ENCODE measurements at regions not wholly inside any gene's neighbourhood (a gene's known extent, or its start where the extent isn't known, plus 50 kb on each side); places are given as distances from the start of the nearest gene placed in this dataset.

DNA sequence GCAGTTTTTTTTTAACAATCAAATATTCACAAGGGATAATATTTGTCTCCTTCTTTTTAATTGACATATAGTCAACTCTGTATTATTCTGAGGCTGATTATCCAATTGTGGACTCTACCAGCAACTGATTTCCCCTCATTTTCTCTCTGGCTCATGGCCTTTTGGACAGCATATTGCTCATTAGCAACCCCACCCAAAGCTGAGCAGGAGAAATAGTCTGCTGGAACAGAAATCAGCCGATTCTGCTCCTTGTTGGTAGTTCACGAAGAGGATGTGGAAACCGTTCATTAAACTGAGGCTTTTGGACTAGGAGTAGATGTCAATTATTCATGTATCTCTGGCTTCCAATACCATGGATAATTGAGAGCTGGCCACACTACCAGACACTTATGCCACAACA is 428.4 kb upstream of the INTU start:
- DNase-seq, result no peak

DNA sequence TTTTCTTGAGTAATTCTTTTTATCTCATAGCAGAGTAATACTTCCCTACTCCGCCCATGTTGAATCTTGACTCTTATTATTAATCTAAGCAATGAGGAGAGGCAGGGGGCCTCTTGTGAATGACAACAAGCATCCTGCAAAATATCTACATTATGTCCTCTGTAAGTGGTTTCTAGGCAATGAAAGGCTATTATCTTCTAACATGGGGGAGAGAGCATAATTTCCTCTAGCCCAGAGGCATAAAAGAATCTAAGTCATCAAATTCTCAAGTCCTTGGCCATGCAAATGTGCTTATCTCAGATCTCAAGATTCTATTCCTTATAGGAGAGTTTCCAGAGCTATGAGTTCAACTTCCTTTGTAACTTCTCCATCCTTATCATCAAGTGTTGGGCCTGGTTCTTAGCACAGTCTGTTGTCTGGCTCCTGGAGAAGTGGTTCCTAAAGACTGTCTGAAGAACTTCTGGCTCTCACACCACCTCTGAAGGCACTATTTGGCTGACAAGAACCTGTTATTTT is 423.1 kb upstream of the INTU start:
- DNase-seq, result no peak

DNA sequence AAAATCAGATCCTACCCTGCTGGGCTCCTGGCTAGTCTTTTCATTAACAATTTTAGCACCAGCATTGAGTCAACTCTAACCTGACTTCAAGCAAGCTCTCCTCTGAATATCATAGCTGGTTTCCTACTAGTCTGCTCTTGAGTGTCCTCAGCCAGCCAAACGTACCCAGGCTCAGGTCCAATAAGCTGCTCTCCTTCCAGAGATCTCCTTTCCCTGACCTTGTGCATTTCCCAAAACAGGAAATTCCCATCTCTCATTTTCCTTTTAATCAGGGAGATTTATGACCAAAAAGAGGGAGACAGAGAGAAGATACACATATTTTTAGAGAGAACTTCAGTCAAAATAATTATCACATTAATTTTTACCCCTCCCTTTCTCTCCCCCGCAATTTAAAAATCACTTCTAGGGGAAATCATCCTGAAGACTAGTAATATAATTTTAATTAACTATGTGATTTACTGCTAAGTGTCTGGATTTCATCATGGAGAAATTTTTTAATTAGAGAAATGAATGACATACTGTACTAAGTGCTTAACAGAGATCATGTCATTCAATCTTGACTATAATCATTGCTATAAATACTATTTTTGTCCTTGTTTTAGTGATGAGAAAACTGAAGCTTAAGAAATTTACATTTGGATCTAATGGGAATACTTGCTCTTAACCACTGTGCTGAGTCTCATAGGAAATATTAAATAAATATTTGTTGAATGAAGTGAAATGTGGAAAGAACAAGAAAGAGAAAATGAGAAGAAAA is 421.7 kb upstream of the INTU start:
- DNase-seq, result no peak

DNA sequence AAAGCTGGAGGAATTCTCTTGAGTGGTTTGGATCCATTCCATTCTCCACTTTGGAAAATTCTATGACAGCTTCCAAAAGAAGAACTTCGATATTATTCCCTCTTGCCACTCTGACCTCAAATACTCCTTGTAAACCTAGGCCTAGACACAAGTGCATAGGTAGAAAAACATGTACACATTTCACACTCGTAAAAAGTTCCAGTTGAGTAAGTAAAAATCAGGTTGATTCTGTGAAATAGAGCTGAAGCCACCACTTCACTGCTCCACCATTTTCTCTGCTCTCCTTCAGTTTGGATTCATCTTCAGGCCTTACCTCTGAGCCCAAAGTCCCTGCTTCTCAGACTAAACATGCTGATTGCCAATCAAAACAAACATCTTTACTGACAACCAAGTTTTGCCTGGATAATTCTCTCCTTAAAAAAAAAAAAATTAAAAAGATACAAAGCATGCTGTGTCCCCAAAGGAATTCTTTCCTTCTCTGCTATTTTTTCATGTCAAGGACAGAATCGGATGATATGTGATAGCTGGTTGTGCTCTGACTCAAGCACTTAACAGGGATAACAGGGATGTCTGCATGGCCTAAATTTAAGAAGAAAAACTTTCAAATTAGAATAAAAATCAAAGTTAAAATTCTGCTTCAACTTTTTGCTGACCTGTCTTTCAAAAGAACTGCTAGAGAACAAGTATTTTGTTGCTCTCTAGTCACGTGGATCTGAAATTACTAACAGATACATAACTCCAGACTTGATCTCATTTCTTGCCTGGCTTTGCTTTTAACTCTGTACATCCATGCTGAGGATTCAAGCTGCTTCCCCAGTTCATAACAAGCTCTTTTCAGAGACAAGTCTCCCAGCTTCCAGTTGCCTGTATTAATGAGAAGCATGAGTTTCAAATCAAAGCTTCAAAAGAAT is 420.9 kb upstream of the INTU start:
- DNase-seq, result no peak

DNA sequence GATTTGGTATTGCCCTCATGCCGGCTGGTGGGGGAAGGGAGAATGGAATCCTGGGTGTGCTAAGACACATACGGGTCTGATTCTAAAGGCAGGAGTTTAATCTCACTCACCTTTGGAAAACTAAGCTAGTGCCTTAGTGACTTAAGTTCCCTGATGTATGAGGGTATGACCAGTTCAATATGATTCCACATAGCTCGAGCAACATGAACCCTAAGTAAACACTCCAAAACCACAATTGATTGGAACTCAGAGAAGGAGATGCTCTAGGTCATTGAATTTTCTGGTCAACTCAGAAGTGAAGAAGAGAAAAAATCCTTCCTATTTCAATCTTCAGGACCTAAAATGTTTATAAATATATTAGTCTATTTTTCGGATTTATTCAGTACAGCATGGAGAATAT is 420.1 kb upstream of the INTU start:
- DNase-seq, result no peak

DNA sequence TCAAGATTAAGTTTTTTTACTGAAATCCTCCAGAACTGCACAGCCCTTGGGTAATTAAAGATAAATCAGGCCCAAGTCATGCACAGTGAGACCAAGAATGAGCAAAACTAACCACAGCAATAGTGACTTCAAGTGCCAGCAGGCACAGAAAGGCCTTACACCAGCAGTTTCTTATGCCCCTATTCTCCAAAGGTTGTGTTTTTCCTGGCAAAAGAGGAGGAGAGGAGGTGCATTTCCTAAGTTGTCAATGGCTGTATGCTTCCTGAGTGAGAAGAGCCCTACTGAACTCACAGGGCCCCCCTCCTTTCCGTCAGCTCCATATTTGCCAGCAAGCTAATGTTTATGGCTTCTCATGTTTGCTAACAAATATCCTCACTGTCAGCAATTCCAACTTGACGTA is 418.7 kb upstream of the INTU start:
- DNase-seq, result no peak

DNA sequence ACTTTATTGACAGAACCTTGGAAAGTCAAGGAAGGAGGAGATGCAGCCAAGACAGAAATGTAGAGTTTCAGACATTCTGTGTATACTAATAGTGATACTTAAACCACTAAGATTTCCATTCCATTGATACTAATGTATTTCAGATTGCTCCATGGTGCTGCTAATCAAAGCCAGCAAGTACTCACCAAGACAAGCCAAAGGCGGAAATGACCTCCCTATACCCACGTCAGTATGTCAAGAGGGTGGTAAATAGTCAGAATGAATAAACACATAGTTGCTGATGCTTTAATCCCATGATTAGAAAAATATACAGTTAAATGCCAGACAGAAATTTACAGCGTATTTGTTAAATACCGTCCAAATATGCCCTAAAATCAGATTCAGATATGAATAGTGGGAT is 417.8 kb upstream of the INTU start:
- no peak for DNase-seq

DNA sequence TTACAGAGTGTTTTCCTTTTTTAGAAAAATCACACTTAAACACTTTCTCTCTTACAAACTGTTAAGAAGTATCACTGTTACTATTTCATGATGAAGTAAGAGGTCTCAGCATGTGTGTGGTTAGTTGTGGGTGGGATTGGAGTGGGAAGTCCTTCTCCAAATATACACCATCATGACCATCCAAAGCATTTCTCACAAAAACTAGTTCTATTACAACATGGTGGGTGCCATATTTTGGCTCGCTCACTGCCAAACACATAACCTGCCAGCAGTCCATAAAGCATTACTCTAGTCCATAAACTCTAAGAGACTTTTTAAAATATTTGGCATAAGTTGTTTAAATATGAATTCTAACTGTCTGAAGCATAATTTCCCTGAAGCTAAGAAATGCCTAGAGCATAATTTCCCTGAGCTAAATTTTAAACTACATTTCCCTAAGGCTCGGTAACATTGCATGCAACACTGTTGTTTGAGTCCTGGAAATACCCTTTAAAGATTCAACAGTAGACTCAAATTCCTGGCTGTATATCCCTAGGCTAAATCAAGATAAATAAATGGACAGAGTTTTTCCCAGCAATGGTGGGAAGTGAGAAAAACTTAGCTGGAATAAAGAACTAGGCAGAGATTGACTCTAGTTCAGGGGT is 415.0 kb upstream of the INTU start:
- no peak for DNase-seq

DNA sequence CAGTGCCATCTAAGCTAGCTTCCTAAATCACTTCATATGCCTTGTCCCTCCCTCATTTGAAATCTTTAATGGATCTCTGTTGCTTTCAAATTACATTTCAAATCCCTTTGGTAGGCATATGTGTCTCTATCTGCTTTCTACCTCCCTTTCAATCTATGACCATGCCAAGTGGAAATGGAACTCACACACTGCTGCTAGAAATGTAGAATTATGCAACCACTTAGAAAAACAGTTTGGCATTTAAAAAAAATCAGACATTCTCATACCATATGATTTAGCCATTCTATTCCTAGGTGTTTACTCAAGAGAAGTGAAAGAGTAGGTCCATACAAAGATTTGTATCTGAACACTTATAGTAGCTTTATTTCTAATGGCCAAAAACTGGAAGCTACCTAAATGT is 413.5 kb upstream of the INTU start:
- no peak for DNase-seq

DNA sequence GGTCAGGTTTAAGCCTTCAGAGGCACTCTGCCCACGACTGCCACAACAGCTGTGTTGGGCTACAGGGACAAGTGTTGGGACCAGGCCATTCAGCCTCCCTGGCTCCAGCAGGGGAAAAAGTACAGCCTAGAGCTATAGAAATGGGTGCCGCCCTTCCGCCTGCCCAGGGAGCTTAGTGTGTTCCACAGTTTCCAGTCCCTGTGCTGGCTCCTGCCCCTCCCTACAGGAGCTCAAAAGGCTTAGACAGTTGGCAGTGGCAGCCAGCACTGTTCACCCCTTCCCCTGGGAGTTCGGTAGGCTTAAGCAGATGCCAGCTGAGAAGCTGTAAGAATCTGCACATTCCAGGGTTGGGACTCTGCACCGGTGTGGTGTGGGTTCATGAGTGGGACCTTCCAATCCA is 408.2 kb upstream of the INTU start:
- no peak for DNase-seq

DNA sequence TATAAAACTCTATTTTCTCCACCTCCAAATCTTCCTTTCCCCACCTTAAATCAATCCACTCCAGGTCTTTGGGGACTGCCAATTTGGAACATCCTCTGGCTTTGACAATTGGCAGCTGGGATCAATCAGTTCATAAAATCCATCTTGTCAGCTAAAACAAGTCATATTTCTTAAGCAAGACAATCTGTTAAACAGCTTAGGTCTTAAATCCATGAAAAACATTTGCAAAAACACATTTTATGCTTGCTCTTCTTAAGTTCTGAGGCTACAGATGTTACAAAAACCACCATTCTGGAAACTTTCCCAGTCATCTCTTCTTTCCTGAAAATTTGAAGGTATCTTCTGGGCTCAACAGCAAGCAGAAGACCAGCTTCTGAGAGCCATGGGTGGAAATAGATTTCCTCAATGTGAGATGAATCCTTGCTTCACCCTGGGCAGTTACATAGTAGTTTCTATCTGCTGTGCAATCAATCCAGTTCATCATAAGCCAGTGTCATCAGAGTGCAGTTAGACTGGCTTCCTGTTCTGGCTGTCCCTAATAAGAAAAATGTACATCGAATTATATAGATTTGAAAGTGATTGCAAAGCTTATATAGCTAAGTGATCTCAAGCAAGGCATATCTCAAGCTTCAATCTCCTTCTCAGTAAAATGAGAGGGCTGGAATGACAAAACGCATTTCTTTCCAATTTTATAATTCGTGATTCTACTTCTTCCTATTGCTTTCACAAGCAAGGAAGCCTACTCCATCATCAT is 402.7 kb upstream of the INTU start:
- DNase-seq, result no peak

DNA sequence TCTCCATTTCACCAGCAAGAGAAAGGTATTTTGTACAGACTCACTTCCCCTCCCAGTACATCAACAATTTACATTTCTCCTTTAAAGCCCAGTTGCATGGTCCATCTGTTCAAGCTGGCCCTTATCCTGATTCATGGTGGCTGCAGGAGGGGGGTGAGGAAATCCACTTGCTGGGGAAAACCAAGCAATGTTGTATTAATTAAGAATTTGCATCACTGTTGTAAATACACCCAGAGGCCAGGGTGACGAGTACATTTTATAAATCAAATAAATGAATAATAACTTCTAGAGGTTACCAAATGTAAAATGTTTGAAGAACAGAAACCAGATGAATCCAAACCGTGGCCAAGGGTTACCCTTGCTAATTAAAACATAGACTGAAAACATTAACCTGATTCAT is 395.9 kb upstream of the INTU start:
- DNase-seq, result no peak

DNA sequence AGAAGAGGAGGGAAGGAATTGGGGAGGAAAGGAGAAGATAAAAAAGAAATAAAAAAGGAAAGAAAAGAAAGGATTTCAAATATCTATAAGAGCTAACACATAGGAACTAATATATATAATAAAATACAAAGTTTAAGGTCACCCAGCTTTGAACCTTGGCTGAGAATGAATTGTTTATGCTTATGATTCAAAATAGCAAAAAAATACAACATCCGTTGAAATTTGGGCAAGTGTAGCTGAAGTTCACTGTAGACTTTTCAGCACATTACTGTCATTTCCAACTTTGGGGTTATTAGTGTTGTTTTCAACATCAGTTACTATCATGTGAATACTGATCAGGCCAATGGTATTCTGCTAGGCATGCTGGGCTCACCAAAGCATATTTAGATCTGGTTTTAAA is 395.2 kb upstream of the INTU start:
- DNase-seq, result no peak

DNA sequence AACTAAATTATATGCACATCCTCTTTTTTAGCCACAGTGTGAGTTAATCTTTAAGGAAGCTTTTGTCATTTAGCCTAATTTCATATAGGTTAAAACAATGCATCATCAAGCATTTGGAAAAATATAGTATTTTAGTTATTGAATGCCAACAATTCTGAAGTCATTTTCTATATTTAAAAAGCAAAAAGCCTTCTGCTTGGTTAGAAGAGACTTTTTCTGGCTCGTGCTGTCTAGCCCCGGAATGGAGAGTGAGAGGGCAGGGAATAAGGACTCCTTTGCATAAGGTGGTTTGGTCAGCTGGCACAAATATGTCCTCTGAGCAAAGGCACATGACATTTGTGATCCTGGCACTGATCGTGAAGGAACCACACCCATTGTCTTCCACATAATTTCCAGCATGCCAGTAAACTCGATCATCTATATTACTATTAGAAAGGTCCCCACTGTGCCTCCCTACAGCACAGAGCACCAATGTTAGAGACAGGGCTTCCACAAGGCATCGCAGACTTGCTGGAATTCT is 393.7 kb upstream of the INTU start:
- no peak for DNase-seq

DNA sequence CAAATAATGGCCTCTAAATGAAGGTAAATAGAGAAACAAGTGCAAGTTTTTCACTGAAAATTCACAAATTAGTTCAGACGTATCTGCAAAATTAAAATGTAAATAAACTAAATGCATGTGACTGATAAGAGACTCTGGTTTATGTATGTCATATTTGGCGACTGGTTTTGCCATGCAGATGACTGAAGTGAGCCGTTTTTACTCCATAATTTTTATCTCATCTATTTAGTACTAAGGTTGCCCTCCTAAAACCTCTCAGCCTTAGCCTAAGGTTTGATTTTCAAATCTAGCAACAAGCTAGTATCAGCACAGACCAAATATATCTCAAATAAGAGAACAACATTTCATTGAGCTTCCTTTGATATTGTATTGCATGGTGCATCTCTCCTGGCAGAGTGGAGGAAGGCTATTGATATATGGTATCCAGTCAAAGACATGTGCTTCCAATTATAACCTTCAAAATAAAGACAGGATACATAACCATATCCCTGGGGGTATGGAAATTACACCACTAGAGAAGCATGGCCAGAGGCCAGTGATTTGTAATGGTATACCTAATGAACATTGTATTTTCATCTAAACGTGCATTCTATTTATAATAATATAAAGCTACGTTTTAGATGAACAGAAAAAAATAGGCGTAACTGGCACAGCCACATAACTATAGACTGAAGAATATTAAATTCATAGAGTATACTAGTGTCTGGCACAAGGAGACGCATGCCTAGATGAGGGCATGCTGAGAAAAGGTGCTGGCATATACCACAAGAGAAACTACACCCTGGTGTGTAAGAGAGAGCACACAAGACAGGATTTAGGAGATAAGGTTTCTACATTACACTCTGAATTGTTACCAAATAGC is 392.6 kb upstream of the INTU start:
- DNase-seq, result no peak

DNA sequence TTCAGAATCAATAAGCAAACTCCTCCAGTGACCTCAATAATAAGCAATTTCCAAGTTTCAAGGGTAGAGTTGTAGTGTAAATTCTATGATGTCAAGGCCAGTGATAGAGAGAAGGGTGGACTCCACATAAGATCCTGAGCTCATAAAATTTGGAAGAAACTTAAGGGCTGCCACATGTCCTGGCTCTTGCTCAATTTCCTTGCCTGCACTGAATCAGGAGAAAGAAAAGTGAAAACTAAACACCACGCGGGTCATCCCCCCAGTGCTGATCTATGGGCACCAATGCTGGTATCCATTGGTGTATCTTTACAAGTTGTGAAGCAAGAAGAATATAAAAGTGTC is 392.0 kb upstream of the INTU start:
- no peak for DNase-seq

DNA sequence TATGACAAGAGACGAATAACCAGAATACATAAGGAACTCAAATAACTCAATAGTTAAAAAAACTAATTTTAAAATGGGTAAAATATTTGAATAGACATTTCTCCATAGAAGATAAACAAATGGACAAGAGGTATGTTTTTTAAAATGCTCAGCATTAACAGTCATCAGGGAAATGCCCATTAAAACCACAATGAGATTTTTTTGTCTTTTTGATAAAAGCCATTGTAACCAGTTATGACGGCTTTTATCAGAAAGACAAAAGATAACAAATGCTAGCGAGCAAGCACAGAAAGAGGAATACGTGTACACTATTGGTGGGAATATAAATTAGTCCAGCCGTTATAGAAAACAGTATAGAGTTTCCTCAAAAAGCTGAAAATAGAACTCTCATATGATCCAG is 388.2 kb upstream of the INTU start:
- no peak for DNase-seq

DNA sequence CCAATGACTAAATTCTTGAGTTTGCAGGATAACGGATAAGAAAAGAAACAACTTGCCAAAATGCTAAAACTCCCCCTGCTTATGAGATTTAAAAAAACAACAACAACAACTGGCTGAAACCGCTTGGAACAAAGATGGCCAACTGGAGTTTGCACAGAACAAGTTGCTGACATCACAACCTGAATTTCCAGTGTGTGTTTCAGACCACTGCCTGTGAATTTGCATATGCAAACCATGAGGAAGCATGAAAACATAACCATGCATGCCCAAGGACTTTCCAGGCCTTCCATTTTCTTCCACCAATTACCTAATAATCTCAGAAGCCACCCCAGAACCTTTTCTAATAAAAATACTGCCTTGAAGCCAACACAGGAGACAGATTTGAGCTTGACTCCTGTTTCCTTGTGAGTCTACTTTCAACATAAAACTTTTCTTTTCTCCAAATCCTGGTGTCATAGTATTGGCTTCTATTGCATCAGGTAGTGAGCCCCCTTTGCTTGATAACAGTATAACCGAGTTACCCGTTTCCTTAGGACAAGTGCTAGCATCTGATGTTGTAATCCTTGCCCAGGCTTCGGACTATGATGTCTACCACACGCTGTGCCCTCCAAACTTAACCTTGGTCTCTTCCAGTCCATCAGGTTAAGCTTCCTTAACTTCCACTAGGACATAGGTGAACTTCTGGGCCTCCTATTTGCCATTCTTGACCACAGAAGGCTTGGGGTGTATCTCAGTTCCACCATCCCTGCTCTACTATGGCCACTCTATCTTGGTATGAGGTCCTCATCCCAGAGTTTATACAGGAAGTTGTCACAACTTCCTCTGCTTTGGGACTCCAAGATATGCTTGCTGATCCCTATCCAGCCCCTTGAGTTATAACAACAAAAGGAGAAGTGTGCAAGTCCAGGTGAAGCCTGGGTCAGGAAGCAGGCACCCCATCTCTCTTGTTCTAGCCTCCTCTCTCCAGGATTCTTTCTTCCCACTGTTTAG is 385.5 kb upstream of the INTU start:
- no peak for DNase-seq

DNA sequence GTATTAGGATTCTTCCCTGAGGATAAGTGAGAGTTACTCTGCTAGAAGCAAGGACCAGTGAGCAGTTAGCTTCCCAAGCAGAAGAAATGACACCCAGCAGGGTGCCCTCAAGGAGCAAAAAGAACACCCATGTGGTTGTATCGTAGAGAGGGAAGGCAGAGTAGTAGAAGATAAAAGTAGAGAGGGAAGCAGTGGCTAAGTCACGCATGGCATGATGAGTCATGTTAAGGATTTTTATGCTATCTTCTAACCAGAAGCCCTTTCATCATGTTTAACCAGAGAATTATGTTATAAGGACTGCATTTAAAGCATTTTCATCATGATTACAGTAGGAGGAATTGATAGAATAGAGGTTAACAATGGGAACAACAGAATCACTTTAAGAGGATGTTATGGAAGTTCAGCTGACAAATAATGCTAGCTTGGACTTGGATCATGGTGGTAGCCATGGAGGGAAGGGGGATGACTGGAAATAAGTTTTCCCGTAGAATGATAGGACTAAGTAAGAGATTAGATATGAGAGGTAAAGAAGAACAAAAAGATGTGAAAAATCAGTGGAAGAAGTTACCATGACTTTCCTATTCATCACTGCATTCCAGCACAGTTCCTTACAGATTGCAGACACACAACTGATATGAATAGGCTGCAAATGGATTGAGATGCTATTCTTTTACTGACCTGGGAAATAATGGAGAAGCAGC is 383.5 kb upstream of the INTU start:
- no peak for DNase-seq

DNA sequence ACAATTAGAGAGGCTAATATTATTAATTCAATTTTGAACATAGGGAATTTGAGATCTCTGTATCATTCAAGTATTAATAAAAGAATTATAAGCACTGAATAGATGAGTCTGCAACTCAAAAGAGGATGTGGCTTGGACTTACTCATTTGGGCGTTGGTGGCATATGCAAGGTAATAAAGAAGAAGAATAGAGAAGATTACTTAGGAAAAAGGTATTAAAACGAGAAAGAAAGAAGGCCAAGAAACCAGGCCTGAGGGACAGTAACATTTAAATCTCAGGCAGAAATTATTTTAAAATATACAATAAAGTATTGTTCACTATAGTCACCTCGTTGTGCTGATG is 383.0 kb upstream of the INTU start:
- DNase-seq, result no peak
